ENCODE measurements at regions not wholly inside any gene's neighbourhood (a gene's known extent, or its start where the extent isn't known, plus 50 kb on each side); places are given as distances from the start of the nearest gene placed in this dataset.

DNA sequence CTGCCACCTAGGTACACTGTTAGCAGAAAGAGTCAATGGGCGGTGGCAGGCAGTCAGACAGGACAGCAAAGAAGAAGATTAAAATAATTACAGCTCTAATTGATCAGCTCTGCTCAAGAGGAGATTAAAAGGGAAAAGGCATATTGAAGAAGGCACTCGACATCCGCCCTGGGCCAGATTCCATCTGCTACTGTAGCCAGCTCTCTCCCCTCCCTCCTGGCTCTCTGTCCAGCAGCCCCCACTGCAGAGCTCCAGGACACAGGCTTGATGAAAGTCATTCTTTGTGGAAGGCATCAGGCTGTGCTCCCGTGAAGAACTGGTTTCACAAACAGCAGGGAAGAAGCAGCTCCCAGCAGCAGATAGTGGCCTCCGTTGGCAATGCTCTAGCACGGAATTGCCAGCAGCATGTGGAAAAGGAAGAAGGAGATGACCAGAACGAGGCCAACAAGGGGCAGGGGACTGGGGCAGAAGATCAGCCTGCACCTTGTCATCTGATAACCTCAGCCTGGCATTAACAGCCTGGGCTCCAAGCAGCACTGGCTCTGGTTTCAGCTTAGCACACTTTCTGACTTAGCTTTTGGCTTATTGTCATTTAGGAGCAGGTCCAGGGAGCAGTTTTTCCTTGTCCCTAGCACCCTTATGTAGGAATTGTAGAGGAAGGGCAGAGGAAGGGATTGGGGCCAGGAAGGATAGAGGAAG, 465.9 kb downstream of the KIF16B start:
- H3K9ac ChIP-seq (ENCODE audit: extremely low read depth, low read length, poor library complexity, severe bottlenecking): no peak overlapping the region
- no peak overlapping the region for H3K4me3 Mint-ChIP-seq
- no peak overlapping the region for H3K27ac ChIP-seq (ENCODE audit: low read depth, low read length)
- no peaks in the 10 kb centered on the region for H3K27me3 Mint-ChIP-seq (ENCODE audit: insufficient read depth)
- peaks cover 5% of the 10 kb centered on the region for H3K4me1 Mint-ChIP-seq
- H3K4me1 ChIP-seq (ENCODE audit: control insufficient read depth, insufficient read depth, low read length): no peaks in the 10 kb centered on the region
- 68 to 82% methylated on average over 6 to 7 of the region's 7 CpGs for WGBS, 2 experiments (ENCODE audit: insufficient coverage in 1 of 2, insufficient read length in 1 of 2)
- no peak overlapping the region for H3K27ac Mint-ChIP-seq
- no peaks in the 10 kb centered on the region for H3K9me3 Mint-ChIP-seq
- TF ChIP-seq, protein P1, sequence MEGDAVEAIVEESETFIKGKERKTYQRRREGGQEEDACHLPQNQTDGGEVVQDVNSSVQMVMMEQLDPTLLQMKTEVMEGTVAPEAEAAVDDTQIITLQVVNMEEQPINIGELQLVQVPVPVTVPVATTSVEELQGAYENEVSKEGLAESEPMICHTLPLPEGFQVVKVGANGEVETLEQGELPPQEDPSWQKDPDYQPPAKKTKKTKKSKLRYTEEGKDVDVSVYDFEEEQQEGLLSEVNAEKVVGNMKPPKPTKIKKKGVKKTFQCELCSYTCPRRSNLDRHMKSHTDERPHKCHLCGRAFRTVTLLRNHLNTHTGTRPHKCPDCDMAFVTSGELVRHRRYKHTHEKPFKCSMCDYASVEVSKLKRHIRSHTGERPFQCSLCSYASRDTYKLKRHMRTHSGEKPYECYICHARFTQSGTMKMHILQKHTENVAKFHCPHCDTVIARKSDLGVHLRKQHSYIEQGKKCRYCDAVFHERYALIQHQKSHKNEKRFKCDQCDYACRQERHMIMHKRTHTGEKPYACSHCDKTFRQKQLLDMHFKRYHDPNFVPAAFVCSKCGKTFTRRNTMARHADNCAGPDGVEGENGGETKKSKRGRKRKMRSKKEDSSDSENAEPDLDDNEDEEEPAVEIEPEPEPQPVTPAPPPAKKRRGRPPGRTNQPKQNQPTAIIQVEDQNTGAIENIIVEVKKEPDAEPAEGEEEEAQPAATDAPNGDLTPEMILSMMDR (conservative IDR thresholded peaks at IDR 0.05): no peak
- DNase-seq: no peak
- H3K36me3 Mint-ChIP-seq (ENCODE audit: low read depth): no peaks in the 10 kb centered on the region
- H3K36me3 ChIP-seq (ENCODE audit: control insufficient read depth, insufficient read depth, low read length): no peaks in the 10 kb centered on the region
- peaks cover 7% of the 10 kb centered on the region for H3K9me3 ChIP-seq (ENCODE audit: control insufficient read depth, low read length)
- H3K27me3 ChIP-seq (ENCODE audit: control insufficient read depth, insufficient read depth, low read length, poor library complexity, severe bottlenecking): no peaks in the 10 kb centered on the region
- H3K4me3 ChIP-seq (ENCODE audit: low read length): no peak overlapping the region

DNA sequence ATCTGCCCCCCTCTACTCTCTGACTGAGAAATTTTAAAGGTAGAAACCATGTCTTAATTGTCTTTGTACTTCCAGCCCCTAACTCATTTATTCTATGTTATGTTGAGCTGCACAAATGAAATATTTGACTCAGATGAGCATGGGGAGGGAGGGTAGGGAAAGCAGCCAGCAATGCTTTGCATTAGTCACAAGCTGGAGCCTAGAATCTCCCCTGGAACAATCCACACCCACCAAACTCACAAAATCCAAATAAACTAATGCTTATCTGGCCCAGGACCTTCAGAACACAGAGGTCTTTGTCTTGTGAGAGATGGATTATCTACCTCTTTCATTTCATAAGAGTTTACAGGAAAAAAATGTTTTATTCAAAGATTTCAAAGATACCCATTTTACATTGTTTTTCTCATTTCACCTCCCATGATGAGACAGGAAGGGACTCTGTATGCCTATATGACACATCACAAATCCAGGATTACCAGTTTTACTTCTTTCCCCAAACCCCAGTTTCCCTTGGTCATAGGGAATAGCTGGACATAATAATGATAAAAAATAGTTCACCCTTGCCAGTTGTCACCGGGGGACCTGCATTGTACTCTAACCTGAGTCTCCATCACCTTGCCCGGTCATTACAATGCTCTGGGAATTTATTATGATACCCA, 466.9 kb downstream of the KIF16B start:
- Histone ChIP-seq H3K9ac (ENCODE audit: extremely low read depth, low read length, poor library complexity, severe bottlenecking) (no peak overlapping the region), H3K4me3 (ENCODE audit: low read length) (no peak overlapping the region), H3K27ac (ENCODE audit: low read depth, low read length) (no peak overlapping the region), H3K27me3 (ENCODE audit: control insufficient read depth, insufficient read depth, low read length, poor library complexity, severe bottlenecking) (no peaks in the 10 kb centered on the region), H3K4me1 (ENCODE audit: control insufficient read depth, insufficient read depth, low read length) (no peaks in the 10 kb centered on the region), H3K9me3 (ENCODE audit: control insufficient read depth, low read length) (peaks cover 7% of the 10 kb centered on the region), H3K36me3 (ENCODE audit: control insufficient read depth, insufficient read depth, low read length) (no peaks in the 10 kb centered on the region)
- Mint-ChIP-seq H3K36me3 (ENCODE audit: low read depth) (no peaks in the 10 kb centered on the region), H3K9me3 (no peaks in the 10 kb centered on the region), H3K4me1 (peaks cover 5% of the 10 kb centered on the region), H3K27ac (no peak overlapping the region), H3K4me3 (no peak overlapping the region), H3K27me3 (ENCODE audit: insufficient read depth) (no peaks in the 10 kb centered on the region)
- 98 to 100% methylated on average over 1 to 2 of the region's 2 CpGs for WGBS, 2 experiments (ENCODE audit: insufficient coverage in 1 of 2, insufficient read length in 1 of 2)
- no peak for DNase-seq
- TF ChIP-seq, protein P1 (conservative IDR thresholded peaks at IDR 0.05): no peak

DNA sequence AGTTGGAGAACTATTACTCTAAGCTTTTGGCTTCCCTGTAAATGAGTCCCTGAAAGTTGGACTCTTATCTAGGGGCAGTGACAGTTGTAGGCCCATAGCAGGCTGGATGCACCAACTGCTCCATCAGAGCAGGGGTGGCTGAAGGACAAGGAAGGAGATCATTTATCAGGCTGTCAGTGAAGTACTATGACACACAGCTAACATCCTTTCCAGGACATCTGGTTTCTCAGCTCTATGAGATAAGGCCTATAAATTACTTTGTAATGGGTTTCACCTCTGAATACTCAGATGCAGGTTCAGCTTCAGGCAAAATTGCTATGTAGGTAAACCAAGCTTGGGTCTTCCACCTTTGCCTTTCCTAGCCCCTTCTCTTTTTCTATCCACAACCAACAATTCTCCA, 468.5 kb downstream of the KIF16B start:
- no peak overlapping the region for H3K9ac ChIP-seq (ENCODE audit: extremely low read depth, low read length, poor library complexity, severe bottlenecking)
- TF ChIP-seq, protein P1 (conservative IDR thresholded peaks at IDR 0.05): no peak
- no peaks in the 10 kb centered on the region for H3K27me3 Mint-ChIP-seq (ENCODE audit: insufficient read depth)
- no peak for DNase-seq
- no peaks in the 10 kb centered on the region for H3K27me3 ChIP-seq (ENCODE audit: control insufficient read depth, insufficient read depth, low read length, poor library complexity, severe bottlenecking)
- no peak overlapping the region for H3K27ac Mint-ChIP-seq
- peaks cover 2% of the 10 kb centered on the region for H3K4me1 ChIP-seq (ENCODE audit: control insufficient read depth, insufficient read depth, low read length)
- H3K4me3 Mint-ChIP-seq: no peak overlapping the region
- H3K9me3 Mint-ChIP-seq: no peaks in the 10 kb centered on the region
- no peaks in the 10 kb centered on the region for H3K36me3 ChIP-seq (ENCODE audit: control insufficient read depth, insufficient read depth, low read length)
- peaks cover 13% of the 10 kb centered on the region for H3K4me1 Mint-ChIP-seq
- H3K9me3 ChIP-seq (ENCODE audit: control insufficient read depth, low read length): peaks cover 7% of the 10 kb centered on the region
- no peak overlapping the region for H3K27ac ChIP-seq (ENCODE audit: low read depth, low read length)
- H3K36me3 Mint-ChIP-seq (ENCODE audit: low read depth): no peaks in the 10 kb centered on the region
- no peak overlapping the region for H3K4me3 ChIP-seq (ENCODE audit: low read length)
